H9 (cell line): ENCODE measurements at regions not wholly inside any gene's neighbourhood (a gene's known extent, or its start where the extent isn't known, plus 50 kb on each side); places are given as distances from the start of the nearest gene placed in this dataset.

Experiments
- DNase-seq: peaks from one replicate; pipeline ENCODE4 v3.0.0-alpha.2; 2017
- H2AFZ ChIP-seq: one replicate; pipeline ENCODE4 v1.6.1; 2013; ENCODE audit warnings: mild to moderate bottlenecking, low read length, control low read depth, moderate library complexity
- H2AK5ac ChIP-seq: 2 replicates; pipeline ENCODE4 v1.6.1; 2013; ENCODE audit warnings: low read length, control low read depth, mixed read lengths; ENCODE audit not compliant: insufficient read length
- H2BK120ac ChIP-seq: one replicate; pipeline ENCODE4 v1.6.1; 2013; ENCODE audit warnings: low read depth, mild to moderate bottlenecking, low read length, control low read depth, inconsistent platforms; ENCODE audit not compliant: poor library complexity, severe bottlenecking
- H2BK12ac ChIP-seq: 2 replicates; pipeline ENCODE4 v1.6.1; 2013; ENCODE audit warnings: low read length, control low read depth, mixed read lengths, low read depth; ENCODE audit not compliant: insufficient read length
- H2BK15ac ChIP-seq: 2 replicates; pipeline ENCODE4 v1.6.1; 2013; ENCODE audit warnings: low read depth, low read length, control low read depth
- H2BK20ac ChIP-seq: one replicate; pipeline ENCODE4 v1.6.1; 2013; ENCODE audit warnings: low read depth, mild to moderate bottlenecking, low read length, control low read depth, inconsistent platforms; ENCODE audit not compliant: poor library complexity, severe bottlenecking
- H2BK5ac ChIP-seq: 2 replicates; pipeline ENCODE4 v1.6.1; 2013; ENCODE audit warnings: low read length, control low read depth, mixed read lengths; ENCODE audit not compliant: insufficient read length
- H3K14ac ChIP-seq: 2 replicates; pipeline ENCODE4 v1.6.1; 2013; ENCODE audit warnings: low read length, control low read depth; ENCODE audit not compliant: insufficient read depth
- H3K18ac ChIP-seq: 2 replicates; pipeline ENCODE4 v1.6.1; 2013; ENCODE audit warnings: low read depth, mild to moderate bottlenecking, mixed read lengths, low read length, control low read depth; ENCODE audit not compliant: insufficient read length
- H3K23ac ChIP-seq: 2 replicates; pipeline ENCODE4 v1.6.1; 2013; ENCODE audit warnings: low read length, control low read depth, mixed read lengths, low read depth; ENCODE audit not compliant: insufficient read length
- H3K23me2 ChIP-seq: 2 replicates; pipeline ENCODE4 v1.6.1; 2013; ENCODE audit warnings: low read depth, mild to moderate bottlenecking, mixed read lengths, low read length, control low read depth; ENCODE audit not compliant: insufficient read length, poor library complexity, severe bottlenecking
- H3K27ac ChIP-seq: 2 replicates; pipeline ENCODE4 v1.5.1; 2013; ENCODE audit warnings: low read length, control low read depth, mixed read lengths, low read depth; ENCODE audit not compliant: insufficient read length
- H3K27me3 ChIP-seq: 2 replicates; pipeline ENCODE4 v1.6.1; 2013; ENCODE audit warnings: low read length, control low read depth, inconsistent platforms; ENCODE audit not compliant: insufficient read depth
- H3K4ac ChIP-seq: 2 replicates; pipeline ENCODE4 v1.6.1; 2013; ENCODE audit warnings: low read depth, mild to moderate bottlenecking, control low read depth, inconsistent platforms, low read length, moderate library complexity
- H3K4me1 ChIP-seq: 2 replicates; pipeline ENCODE4 v1.6.1; 2013; ENCODE audit warnings: low read length, control low read depth, inconsistent platforms; ENCODE audit not compliant: insufficient read depth
- H3K4me2 ChIP-seq: 2 replicates; pipeline ENCODE4 v1.6.1; 2013; ENCODE audit warnings: low read length, control low read depth, mixed read lengths; ENCODE audit not compliant: insufficient read length, insufficient read depth
- H3K56ac ChIP-seq: 2 replicates; pipeline ENCODE4 v1.6.1; 2013; ENCODE audit warnings: low read depth, mild to moderate bottlenecking, mixed read lengths, low read length, control low read depth; ENCODE audit not compliant: insufficient read length
- H3K79me1 ChIP-seq: 2 replicates; pipeline ENCODE4 v1.6.1; 2013; ENCODE audit warnings: low read depth, mild to moderate bottlenecking, moderate library complexity, low read length, control low read depth, inconsistent platforms; ENCODE audit not compliant: insufficient read depth, poor library complexity, severe bottlenecking
- H3K79me2 ChIP-seq: 2 replicates; pipeline ENCODE4 v1.6.1; 2013; ENCODE audit warnings: low read length, control low read depth, inconsistent platforms; ENCODE audit not compliant: insufficient read depth
- H3K9ac ChIP-seq: 2 replicates; pipeline ENCODE4 v1.6.1; 2013; ENCODE audit warnings: low read length, control low read depth, mixed read lengths; ENCODE audit not compliant: insufficient read length; ENCODE audit errors: extremely low read depth
- H3K9me3 ChIP-seq: one replicate; pipeline ENCODE4 v1.6.1; 2013; ENCODE audit warnings: low read depth, low read length, inconsistent platforms; ENCODE audit not compliant: control insufficient read depth
- H3T11ph ChIP-seq: one replicate; pipeline ENCODE4 v1.6.1; 2013; ENCODE audit warnings: mild to moderate bottlenecking, low read length, control low read depth, inconsistent platforms
- H4K20me1 ChIP-seq: one replicate; pipeline ENCODE4 v1.6.1; 2013; ENCODE audit not compliant: control insufficient read depth, insufficient read length, insufficient read depth
- H4K5ac ChIP-seq: 2 replicates; pipeline ENCODE4 v1.6.1; 2013; ENCODE audit warnings: low read depth, mild to moderate bottlenecking, mixed read lengths, low read length, control low read depth; ENCODE audit not compliant: insufficient read length
- H4K8ac ChIP-seq: replicated peaks from 2 replicates; pipeline ENCODE4 v1.6.1; 2013; ENCODE audit warnings: low read length, control low read depth, mixed read lengths, low read depth; ENCODE audit not compliant: insufficient read length
- H4K91ac ChIP-seq: 2 replicates; pipeline ENCODE4 v1.6.1; 2013; ENCODE audit warnings: low read depth, mild to moderate bottlenecking, moderate library complexity, mixed read lengths, low read length, control low read depth; ENCODE audit not compliant: insufficient read length
- H3K27ac Mint-ChIP-seq, 3 experiments: 2 replicates in 2 of 3; 3 replicates in 1 of 3; pipeline ENCODE4 v1.8.0; 2020 to 2021; ENCODE audit warnings: mixed read lengths in 3 of 3, mild to moderate bottlenecking in 1 of 3, moderate library complexity in 1 of 3
- H3K27me3 Mint-ChIP-seq: 2 replicates; pipeline ENCODE4 v1.8.0; 2021; ENCODE audit warnings: low read depth, mild to moderate bottlenecking, moderate library complexity, mixed read lengths
- H3K36me3 Mint-ChIP-seq, 3 experiments: 2 replicates in 2 of 3; 3 replicates in 1 of 3; pipeline ENCODE4 v1.8.0; 2020 to 2021; ENCODE audit warnings: low read depth in 3 of 3, mixed read lengths in 3 of 3; ENCODE audit not compliant: insufficient read depth in 1 of 3
- H3K4me1 Mint-ChIP-seq, 2 experiments: 2 replicates each; pipeline ENCODE4 v1.8.0; 2020; ENCODE audit warnings: mixed read lengths in 2 of 2
- H3K4me3 Mint-ChIP-seq, 2 experiments: 2 replicates in 1 of 2; 3 replicates in 1 of 2; pipeline ENCODE4 v1.8.0; 2020 to 2021; ENCODE audit warnings: mild to moderate bottlenecking in 2 of 2, mixed read lengths in 2 of 2, moderate library complexity in 1 of 2
- H3K9me3 Mint-ChIP-seq, 2 experiments: 2 replicates in 1 of 2; 3 replicates in 1 of 2; pipeline ENCODE4 v1.8.0; 2020; ENCODE audit warnings: mild to moderate bottlenecking in 2 of 2, mixed read lengths in 2 of 2, moderate library complexity in 1 of 2
- WGBS: extraction: QIAGEN DNeasy Blood & Tissue Kit; methylation state at CpG from one replicate; pipeline ENCODE4 v1.1.7; 2013; ENCODE audit warnings: missing lambda C conversion rate, low lambda C conversion rate, mixed read lengths; ENCODE audit not compliant: insufficient read length; ENCODE audit errors: extremely low coverage; 5-methylcytosine and 5-hydroxymethylcytosine counted together
- TF ChIP-seq, protein P1 (sequence below): fragments of 200-600 bp; sonication (generic); conservative IDR thresholded peaks from 3 replicates; pipeline ENCODE4 v1.8.0; 2021; ENCODE audit warnings: antibody characterized with exemption, mild to moderate bottlenecking

GRCh38 chr14:38873941-38874612, 229.0 kb downstream of the SEC23A start:
- H2BK120ac ChIP-seq: no peak overlapping the region
- TF ChIP-seq, protein P1, sequence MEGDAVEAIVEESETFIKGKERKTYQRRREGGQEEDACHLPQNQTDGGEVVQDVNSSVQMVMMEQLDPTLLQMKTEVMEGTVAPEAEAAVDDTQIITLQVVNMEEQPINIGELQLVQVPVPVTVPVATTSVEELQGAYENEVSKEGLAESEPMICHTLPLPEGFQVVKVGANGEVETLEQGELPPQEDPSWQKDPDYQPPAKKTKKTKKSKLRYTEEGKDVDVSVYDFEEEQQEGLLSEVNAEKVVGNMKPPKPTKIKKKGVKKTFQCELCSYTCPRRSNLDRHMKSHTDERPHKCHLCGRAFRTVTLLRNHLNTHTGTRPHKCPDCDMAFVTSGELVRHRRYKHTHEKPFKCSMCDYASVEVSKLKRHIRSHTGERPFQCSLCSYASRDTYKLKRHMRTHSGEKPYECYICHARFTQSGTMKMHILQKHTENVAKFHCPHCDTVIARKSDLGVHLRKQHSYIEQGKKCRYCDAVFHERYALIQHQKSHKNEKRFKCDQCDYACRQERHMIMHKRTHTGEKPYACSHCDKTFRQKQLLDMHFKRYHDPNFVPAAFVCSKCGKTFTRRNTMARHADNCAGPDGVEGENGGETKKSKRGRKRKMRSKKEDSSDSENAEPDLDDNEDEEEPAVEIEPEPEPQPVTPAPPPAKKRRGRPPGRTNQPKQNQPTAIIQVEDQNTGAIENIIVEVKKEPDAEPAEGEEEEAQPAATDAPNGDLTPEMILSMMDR: no peak
- Mint-ChIP-seq H3K27me3 (peaks cover 6% of the 10 kb centered on the region), H3K9me3 (no peaks in the 10 kb centered on the region; a peak in 1 of 5 replicates), H3K36me3 (no peaks in the 10 kb centered on the region), H3K27ac (no peak overlapping the region), H3K4me1 (0 out of 4 replicates have a peak, but pooled peaks cover 0 to 2% of the 10 kb centered on the region in 2 experiments), H3K4me3 (no peak overlapping the region)
- H3K4me1 ChIP-seq: no peaks in the 10 kb centered on the region
- no peak overlapping the region for H2BK20ac ChIP-seq
- no peak overlapping the region for H3K4ac ChIP-seq
- no peaks in the 10 kb centered on the region for H4K20me1 ChIP-seq
- H3K79me2 ChIP-seq: no peaks in the 10 kb centered on the region
- no peak overlapping the region for H3K18ac ChIP-seq
- DNase-seq: no peak
- no peak overlapping the region for H2BK5ac ChIP-seq
- no peaks in the 10 kb centered on the region for H3K9me3 ChIP-seq
- no peak overlapping the region for H3K9ac ChIP-seq
- H3K23me2 ChIP-seq: no peaks in the 10 kb centered on the region
- H2AFZ ChIP-seq: no peak overlapping the region
- H3K14ac ChIP-seq: no peak overlapping the region
- H4K8ac ChIP-seq: no peak overlapping the region
- no CpG with 5 or more reads among the region's 3 CpGs for WGBS
- H3K4me2 ChIP-seq: no peak overlapping the region
- H2AK5ac ChIP-seq: no peak overlapping the region
- no peak overlapping the region for H3K23ac ChIP-seq
- H3T11ph ChIP-seq: no peak overlapping the region
- no peak overlapping the region for H2BK12ac ChIP-seq
- H4K91ac ChIP-seq: no peak overlapping the region
- no peak overlapping the region for H2BK15ac ChIP-seq
- H3K27ac ChIP-seq: no peak overlapping the region
- H3K27me3 ChIP-seq: no peaks in the 10 kb centered on the region
- no peak overlapping the region for H4K5ac ChIP-seq
- H3K56ac ChIP-seq: no peak overlapping the region
- no peaks in the 10 kb centered on the region for H3K79me1 ChIP-seq
